ENCODE measurements at regions not wholly inside any gene's neighbourhood (a gene's known extent, or its start where the extent isn't known, plus 50 kb on each side); places are given as distances from the start of the nearest gene placed in this dataset.

GRCh38 chr15:61522411-61522810 lies 293.3 kb upstream of the RORA start:
- TF ChIP-seq CTCF (IDR thresholded peaks at IDR 0.05), result no peak
- TF ChIP-seq POLR2A (IDR thresholded peaks at IDR 0.05), result no peak
- TF ChIP-seq POLR2AphosphoS5 (IDR thresholded peaks at IDR 0.05), result no peak
